ENCODE measurements at regions not wholly inside any gene's neighbourhood (a gene's known extent, or its start where the extent isn't known, plus 50 kb on each side); places are given as distances from the start of the nearest gene placed in this dataset.

DNA sequence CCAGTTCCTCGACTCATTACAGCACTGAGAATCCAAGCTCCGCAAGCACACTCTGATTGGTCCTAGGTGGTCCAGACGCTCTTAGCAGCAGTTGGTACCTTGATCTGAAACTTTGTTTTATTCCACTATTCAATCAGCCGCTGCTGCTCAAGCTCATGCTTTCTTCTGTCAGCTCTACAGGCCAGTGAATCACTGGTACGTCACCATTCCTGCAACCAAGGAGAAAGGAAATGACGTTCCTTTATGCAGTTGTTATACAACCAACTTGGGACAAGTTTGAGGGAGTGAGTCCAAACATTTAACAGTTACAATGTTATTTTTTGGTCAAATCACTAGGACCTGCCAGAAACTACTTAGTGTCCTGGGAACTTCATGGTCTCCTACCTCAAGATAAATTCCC is 398.8 kb upstream of the TMEFF2 start:
- TF ChIP-seq, protein P1, sequence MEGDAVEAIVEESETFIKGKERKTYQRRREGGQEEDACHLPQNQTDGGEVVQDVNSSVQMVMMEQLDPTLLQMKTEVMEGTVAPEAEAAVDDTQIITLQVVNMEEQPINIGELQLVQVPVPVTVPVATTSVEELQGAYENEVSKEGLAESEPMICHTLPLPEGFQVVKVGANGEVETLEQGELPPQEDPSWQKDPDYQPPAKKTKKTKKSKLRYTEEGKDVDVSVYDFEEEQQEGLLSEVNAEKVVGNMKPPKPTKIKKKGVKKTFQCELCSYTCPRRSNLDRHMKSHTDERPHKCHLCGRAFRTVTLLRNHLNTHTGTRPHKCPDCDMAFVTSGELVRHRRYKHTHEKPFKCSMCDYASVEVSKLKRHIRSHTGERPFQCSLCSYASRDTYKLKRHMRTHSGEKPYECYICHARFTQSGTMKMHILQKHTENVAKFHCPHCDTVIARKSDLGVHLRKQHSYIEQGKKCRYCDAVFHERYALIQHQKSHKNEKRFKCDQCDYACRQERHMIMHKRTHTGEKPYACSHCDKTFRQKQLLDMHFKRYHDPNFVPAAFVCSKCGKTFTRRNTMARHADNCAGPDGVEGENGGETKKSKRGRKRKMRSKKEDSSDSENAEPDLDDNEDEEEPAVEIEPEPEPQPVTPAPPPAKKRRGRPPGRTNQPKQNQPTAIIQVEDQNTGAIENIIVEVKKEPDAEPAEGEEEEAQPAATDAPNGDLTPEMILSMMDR (conservative IDR thresholded peaks at IDR 0.05; ENCODE audit: low read depth, low read length): no peak
- DNase-seq (ENCODE audit: low read depth): no peak
- H3K4me3 ChIP-seq (ENCODE audit: low read depth, low read length): no peak overlapping the region

GRCh38 chr2:192591617-192592016 is 396.9 kb upstream of the TMEFF2 start:
- TF ChIP-seq, protein P1 (conservative IDR thresholded peaks at IDR 0.05; ENCODE audit: low read depth, low read length): no peak
- no peak for DNase-seq (ENCODE audit: low read depth)
- no peak overlapping the region for H3K4me3 ChIP-seq (ENCODE audit: low read depth, low read length)

- H3K4me3 ChIP-seq (ENCODE audit: low read depth, low read length): no peak overlapping the region
- no peak for DNase-seq (ENCODE audit: low read depth)
- TF ChIP-seq, protein P1 (conservative IDR thresholded peaks at IDR 0.05; ENCODE audit: low read depth, low read length): no peak
Measured at GRCh38 chr2:192585418-192585817, 390.7 kb upstream of the TMEFF2 start.

GRCh38 chr2:192584976-192585375 is 390.2 kb upstream of the TMEFF2 start:
- H3K4me3 ChIP-seq (ENCODE audit: low read depth, low read length): no peak overlapping the region
- TF ChIP-seq, protein P1 (conservative IDR thresholded peaks at IDR 0.05; ENCODE audit: low read depth, low read length): no peak
- no peak for DNase-seq (ENCODE audit: low read depth)

DNA sequence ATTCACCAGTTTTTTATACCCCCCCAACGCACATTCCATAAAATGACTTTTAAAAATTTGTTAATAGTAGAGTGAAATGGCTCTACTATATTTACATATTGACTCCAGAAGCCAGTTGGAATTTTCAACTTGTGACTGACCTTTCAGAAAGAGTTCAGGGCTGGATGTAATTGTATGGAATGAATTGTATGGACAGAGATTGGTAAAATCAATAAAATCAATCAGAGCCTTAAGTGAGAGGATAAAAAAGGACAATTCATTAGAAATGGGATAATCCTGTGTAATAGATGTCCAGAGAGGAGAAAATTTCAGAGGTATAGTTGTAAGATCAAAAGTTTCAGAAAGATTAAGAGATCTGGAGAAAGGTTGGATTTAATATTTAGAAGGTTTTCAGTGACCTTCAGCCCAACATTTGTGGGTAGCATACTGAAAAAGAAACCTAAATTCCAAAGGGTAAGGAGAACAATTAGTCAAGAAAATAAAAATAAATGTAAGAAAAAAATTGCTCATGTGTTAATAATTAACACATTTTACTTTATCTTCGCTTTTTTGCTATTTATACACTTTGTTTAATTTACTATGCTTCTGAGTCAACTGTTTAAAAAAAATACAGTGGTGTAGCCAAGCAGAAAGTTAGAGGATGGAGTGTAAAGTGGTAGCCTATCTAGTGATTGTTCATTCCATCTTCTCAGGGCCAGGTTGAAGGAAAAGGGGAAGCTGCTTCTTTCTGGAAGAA is 385.4 kb upstream of the TMEFF2 start:
- no peak for DNase-seq (ENCODE audit: low read depth)
- no peak overlapping the region for H3K4me3 ChIP-seq (ENCODE audit: low read depth, low read length)
- TF ChIP-seq, protein P1 (conservative IDR thresholded peaks at IDR 0.05; ENCODE audit: low read depth, low read length): no peak

DNA sequence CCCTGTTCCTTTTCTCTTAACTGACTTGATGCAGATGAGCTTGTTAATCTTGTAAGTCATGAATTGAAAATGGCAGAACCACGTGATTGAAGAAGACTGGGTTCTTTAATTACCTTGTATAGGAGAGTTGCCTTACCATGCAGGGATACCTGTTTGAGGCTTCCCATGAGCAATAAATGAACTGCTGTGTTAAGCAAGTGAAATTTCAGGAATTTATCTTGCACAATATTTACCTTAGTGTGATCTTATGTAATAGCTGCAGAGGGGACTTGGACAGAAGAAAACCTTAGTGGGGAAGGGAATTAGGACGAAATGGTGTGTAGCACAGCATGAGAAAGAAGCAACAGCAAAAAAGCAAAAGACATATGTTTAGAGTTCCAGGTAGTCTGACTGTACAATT is 384.0 kb upstream of the TMEFF2 start:
- no peak for DNase-seq (ENCODE audit: low read depth)
- TF ChIP-seq, protein P1 (conservative IDR thresholded peaks at IDR 0.05; ENCODE audit: low read depth, low read length): no peak
- no peak overlapping the region for H3K4me3 ChIP-seq (ENCODE audit: low read depth, low read length)

- DNase-seq (ENCODE audit: low read depth): no peak
- no peak overlapping the region for H3K4me3 ChIP-seq (ENCODE audit: low read depth, low read length)
- TF ChIP-seq, protein P1 (conservative IDR thresholded peaks at IDR 0.05; ENCODE audit: low read depth, low read length): no peak
Measured at GRCh38 chr2:192577706-192578105, 383.0 kb upstream of the TMEFF2 start.

Data from choroid plexus epithelial cell (primary cell).